ENCODE measurements at regions not wholly inside any gene's neighbourhood (a gene's known extent, or its start where the extent isn't known, plus 50 kb on each side); places are given as distances from the start of the nearest gene placed in this dataset.

- no peak for DNase-seq (ENCODE audit: extremely low read depth, low read depth, low spot score)
These were observed 178.2 kb upstream of the CRY1 start for GRCh38 chr12:107271523-107271922.

- DNase-seq (ENCODE audit: extremely low read depth, low read depth, low spot score), result no peak
These were observed 182.2 kb upstream of the CRY1 start for GRCh38 chr12:107275530-107275929.

GRCh38 chr12:107277855-107278254 lies 184.5 kb upstream of the CRY1 start:
- DNase-seq (ENCODE audit: extremely low read depth, low read depth, low spot score), result peak; percentile 48

- no peak for DNase-seq (ENCODE audit: extremely low read depth, low read depth, low spot score)
These were observed 189.3 kb upstream of the CRY1 start for GRCh38 chr12:107282628-107283027.

- DNase-seq (ENCODE audit: extremely low read depth, low read depth, low spot score), result no peak
These were observed 190.3 kb upstream of the CRY1 start for GRCh38 chr12:107283652-107284051.

GRCh38 chr12:107284692-107285091 lies 191.3 kb upstream of the CRY1 start:
- DNase-seq (ENCODE audit: extremely low read depth, low read depth, low spot score), result no peak

GRCh38 chr12:107287436-107288413 lies 194.4 kb upstream of the CRY1 start:
- no peak for DNase-seq (ENCODE audit: extremely low read depth, low read depth, low spot score)

- DNase-seq (ENCODE audit: extremely low read depth, low read depth, low spot score), result no peak
These were observed 195.2 kb upstream of the CRY1 start for GRCh38 chr12:107288414-107289127.

GRCh38 chr12:107291018-107291417 lies 197.7 kb upstream of the CRY1 start:
- no peak for DNase-seq (ENCODE audit: extremely low read depth, low read depth, low spot score)

GRCh38 chr12:107296681-107297089 lies 203.3 kb upstream of the CRY1 start:
- no peak for DNase-seq (ENCODE audit: extremely low read depth, low read depth, low spot score)

GRCh38 chr12:107302649-107303341 lies 209.4 kb upstream of the CRY1 start:
- no peak for DNase-seq (ENCODE audit: extremely low read depth, low read depth, low spot score)

- DNase-seq (ENCODE audit: extremely low read depth, low read depth, low spot score), result no peak
These were observed 211.5 kb upstream of the CRY1 start for GRCh38 chr12:107304588-107305532.

- DNase-seq (ENCODE audit: extremely low read depth, low read depth, low spot score), result no peak
These were observed 212.9 kb upstream of the CRY1 start for GRCh38 chr12:107306141-107306659.

- DNase-seq (ENCODE audit: extremely low read depth, low read depth, low spot score), result no peak
These were observed 215.0 kb upstream of the CRY1 start for GRCh38 chr12:107308310-107308709.

GRCh38 chr12:107309020-107309419 lies 215.7 kb upstream of the CRY1 start:
- no peak for DNase-seq (ENCODE audit: extremely low read depth, low read depth, low spot score)

GRCh38 chr12:107310621-107311020 lies 217.3 kb upstream of the CRY1 start:
- no peak for DNase-seq (ENCODE audit: extremely low read depth, low read depth, low spot score)

- DNase-seq (ENCODE audit: extremely low read depth, low read depth, low spot score), result no peak
These were observed 218.3 kb upstream of the CRY1 start for GRCh38 chr12:107311682-107312081.

- DNase-seq (ENCODE audit: extremely low read depth, low read depth, low spot score), result no peak
These were observed 224.6 kb upstream of the CRY1 start for GRCh38 chr12:107317751-107318555.

GRCh38 chr12:107318556-107318805 lies 225.1 kb upstream of the CRY1 start:
- DNase-seq (ENCODE audit: extremely low read depth, low read depth, low spot score), result no peak
